Panc1 (cell line): ENCODE measurements at regions not wholly inside any gene's neighbourhood (a gene's known extent, or its start where the extent isn't known, plus 50 kb on each side); places are given as distances from the start of the nearest gene placed in this dataset.

Source experiments
- POLR2AphosphoS5 ChIP-seq: IDR thresholded peaks from 2 replicates; pipeline ENCODE4 v1.6.1; 2012; ENCODE audit warnings: mild to moderate bottlenecking, low read depth, low read length, moderate library complexity
- TCF7L2 ChIP-seq: IDR thresholded peaks from 2 replicates; pipeline ENCODE4 v1.6.1; 2011; ENCODE audit warnings: mild to moderate bottlenecking, low read depth, low read length, inconsistent platforms
- TF ChIP-seq, protein P1 (sequence below): fragments of 450-650 bp; IDR thresholded peaks from 2 replicates; pipeline ENCODE4 v1.5.1; 2017; ENCODE audit warnings: mild to moderate bottlenecking

- TF ChIP-seq TCF7L2 (no peak), POLR2AphosphoS5 (no peak)
- TF ChIP-seq, protein P1, sequence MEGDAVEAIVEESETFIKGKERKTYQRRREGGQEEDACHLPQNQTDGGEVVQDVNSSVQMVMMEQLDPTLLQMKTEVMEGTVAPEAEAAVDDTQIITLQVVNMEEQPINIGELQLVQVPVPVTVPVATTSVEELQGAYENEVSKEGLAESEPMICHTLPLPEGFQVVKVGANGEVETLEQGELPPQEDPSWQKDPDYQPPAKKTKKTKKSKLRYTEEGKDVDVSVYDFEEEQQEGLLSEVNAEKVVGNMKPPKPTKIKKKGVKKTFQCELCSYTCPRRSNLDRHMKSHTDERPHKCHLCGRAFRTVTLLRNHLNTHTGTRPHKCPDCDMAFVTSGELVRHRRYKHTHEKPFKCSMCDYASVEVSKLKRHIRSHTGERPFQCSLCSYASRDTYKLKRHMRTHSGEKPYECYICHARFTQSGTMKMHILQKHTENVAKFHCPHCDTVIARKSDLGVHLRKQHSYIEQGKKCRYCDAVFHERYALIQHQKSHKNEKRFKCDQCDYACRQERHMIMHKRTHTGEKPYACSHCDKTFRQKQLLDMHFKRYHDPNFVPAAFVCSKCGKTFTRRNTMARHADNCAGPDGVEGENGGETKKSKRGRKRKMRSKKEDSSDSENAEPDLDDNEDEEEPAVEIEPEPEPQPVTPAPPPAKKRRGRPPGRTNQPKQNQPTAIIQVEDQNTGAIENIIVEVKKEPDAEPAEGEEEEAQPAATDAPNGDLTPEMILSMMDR, result no peak
These were observed 205.1 kb upstream of the EMCN start for GRCh38 chr4:100722866-100723459.
